ENCODE measurements at regions not wholly inside any gene's neighbourhood (a gene's known extent, or its start where the extent isn't known, plus 50 kb on each side); places are given as distances from the start of the nearest gene placed in this dataset.

DNA sequence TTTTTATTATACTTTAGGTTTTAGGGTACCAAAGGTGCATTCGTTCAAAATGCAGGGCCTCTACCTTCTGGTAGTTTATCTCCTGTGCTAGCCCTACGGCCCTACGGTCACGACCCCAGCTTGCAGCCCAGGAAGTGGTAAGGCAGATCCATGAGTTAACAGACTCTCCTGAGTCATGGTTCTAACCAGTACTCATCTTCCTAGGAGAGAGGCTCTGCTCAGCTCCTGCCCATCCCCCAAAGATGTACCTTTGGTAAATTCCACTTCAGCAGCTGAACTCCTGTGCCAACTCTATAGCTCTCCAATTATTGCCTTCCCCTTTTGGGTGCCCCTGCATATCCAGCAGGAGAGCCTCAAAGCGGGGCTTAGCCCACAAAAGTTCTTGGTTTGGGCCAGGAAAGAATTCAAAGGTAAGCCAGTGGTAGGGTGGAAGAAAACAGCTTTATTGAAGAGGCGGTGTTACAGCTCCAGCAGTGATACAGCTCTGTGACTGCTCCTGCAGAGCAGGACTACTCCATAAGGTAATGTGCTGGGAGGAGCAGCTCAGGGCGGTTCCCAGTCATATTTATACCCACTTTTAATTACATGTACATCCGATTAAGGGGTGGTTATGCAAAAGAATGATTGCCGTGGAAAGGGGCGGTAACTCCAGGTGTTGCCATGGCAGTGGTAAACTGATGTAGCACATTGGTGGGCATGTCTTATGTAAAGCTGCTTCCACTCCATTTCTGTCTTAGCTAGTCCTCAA, 241.4 kb downstream of the PMP22 start:
- no peak overlapping the region for H3K4me3 Mint-ChIP-seq
- no peaks in the 10 kb centered on the region for H3K9me3 Mint-ChIP-seq
- no peak for DNase-seq
- no peaks in the 10 kb centered on the region for H3K36me3 Mint-ChIP-seq (ENCODE audit: low read depth)
- peaks cover 1% of the 10 kb centered on the region for H3K27me3 Mint-ChIP-seq (ENCODE audit: insufficient read depth)
- H3K4me1 Mint-ChIP-seq (ENCODE audit: low read depth) = no peaks in the 10 kb centered on the region; the same call in 1 of the 2 replicates
- no peak overlapping the region for H3K27ac Mint-ChIP-seq
- TF ChIP-seq, protein P1, sequence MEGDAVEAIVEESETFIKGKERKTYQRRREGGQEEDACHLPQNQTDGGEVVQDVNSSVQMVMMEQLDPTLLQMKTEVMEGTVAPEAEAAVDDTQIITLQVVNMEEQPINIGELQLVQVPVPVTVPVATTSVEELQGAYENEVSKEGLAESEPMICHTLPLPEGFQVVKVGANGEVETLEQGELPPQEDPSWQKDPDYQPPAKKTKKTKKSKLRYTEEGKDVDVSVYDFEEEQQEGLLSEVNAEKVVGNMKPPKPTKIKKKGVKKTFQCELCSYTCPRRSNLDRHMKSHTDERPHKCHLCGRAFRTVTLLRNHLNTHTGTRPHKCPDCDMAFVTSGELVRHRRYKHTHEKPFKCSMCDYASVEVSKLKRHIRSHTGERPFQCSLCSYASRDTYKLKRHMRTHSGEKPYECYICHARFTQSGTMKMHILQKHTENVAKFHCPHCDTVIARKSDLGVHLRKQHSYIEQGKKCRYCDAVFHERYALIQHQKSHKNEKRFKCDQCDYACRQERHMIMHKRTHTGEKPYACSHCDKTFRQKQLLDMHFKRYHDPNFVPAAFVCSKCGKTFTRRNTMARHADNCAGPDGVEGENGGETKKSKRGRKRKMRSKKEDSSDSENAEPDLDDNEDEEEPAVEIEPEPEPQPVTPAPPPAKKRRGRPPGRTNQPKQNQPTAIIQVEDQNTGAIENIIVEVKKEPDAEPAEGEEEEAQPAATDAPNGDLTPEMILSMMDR (IDR thresholded peaks at IDR 0.05) = no peak

DNA sequence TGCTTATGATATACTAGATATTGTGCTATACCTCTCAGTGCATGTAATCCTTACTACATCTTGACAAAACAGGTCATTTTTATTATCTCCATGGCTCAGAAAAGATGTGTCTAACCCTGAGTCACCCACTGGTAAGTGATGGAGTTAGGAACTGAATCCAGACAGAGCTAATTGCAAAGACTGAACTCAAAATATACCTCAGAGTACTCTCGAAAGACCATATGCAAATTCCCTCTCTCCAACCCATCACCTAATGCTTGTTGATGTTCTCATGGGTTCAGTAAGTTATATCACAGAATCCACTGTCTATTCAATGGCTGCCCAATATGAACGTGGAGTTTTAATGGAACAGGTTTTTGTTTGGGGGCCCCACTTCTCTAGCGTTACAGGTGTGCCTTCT, 246.0 kb downstream of the PMP22 start:
- TF ChIP-seq, protein P1 (IDR thresholded peaks at IDR 0.05) = no peak
- Mint-ChIP-seq H3K27me3 (ENCODE audit: insufficient read depth) (peaks cover 8% of the 10 kb centered on the region), H3K4me1 (ENCODE audit: low read depth) (peaks cover 7% of the 10 kb centered on the region; the same call in 1 of the 2 replicates), H3K4me3 (no peak overlapping the region), H3K27ac (no peak overlapping the region), H3K9me3 (no peaks in the 10 kb centered on the region), H3K36me3 (ENCODE audit: low read depth) (no peaks in the 10 kb centered on the region)
- DNase-seq = no peak

GRCh38 chr17:15012351-15012980, 252.7 kb downstream of the PMP22 start:
- Mint-ChIP-seq H3K27ac (no peak overlapping the region), H3K4me1 (ENCODE audit: low read depth) (no peaks in the 10 kb centered on the region), H3K4me3 (no peak overlapping the region), H3K9me3 (peaks cover 4% of the 10 kb centered on the region; the same call in 1 of the 2 replicates), H3K36me3 (ENCODE audit: low read depth) (no peaks in the 10 kb centered on the region), H3K27me3 (ENCODE audit: insufficient read depth) (peaks cover 17% of the 10 kb centered on the region)
- no peak for DNase-seq
- TF ChIP-seq, protein P1 (IDR thresholded peaks at IDR 0.05) = no peak

GRCh38 chr17:15009087-15009486, 256.0 kb downstream of the PMP22 start:
- H3K36me3 Mint-ChIP-seq (ENCODE audit: low read depth) = no peaks in the 10 kb centered on the region
- H3K9me3 Mint-ChIP-seq = peaks cover 4% of the 10 kb centered on the region; the same call in 1 of the 2 replicates
- TF ChIP-seq, protein P1 (IDR thresholded peaks at IDR 0.05) = no peak
- DNase-seq = no peak
- H3K4me3 Mint-ChIP-seq = no peak overlapping the region
- peaks cover 20% of the 10 kb centered on the region for H3K27me3 Mint-ChIP-seq (ENCODE audit: insufficient read depth)
- no peak overlapping the region for H3K27ac Mint-ChIP-seq
- no peaks in the 10 kb centered on the region for H3K4me1 Mint-ChIP-seq (ENCODE audit: low read depth)

DNA sequence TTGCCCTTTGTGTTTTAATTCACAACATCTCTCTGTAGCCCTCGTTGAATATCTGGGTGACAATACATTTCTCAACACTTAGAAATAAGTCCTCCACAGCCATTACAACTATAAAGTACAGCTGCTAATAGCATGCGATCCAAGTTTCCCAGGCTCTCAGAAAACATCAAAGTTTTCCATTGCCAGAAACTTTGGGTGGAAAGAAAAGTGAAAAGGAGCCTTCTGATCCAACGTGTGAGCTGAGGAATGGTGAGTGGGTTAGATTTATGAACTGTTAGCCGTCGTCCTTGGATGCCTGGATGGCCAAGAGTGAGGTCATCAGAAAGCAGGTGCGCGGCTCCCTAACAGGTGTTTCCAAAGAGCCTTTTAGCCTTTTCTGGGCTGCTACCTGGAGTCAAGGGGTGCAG, 258.0 kb downstream of the PMP22 start:
- no peak overlapping the region for H3K27ac Mint-ChIP-seq
- no peak for DNase-seq
- TF ChIP-seq, protein P1 (IDR thresholded peaks at IDR 0.05) = no peak

More for the DNA sequence above, 258.0 kb downstream of the PMP22 start:
- H3K36me3 Mint-ChIP-seq (ENCODE audit: low read depth) = no peaks in the 10 kb centered on the region
- H3K9me3 Mint-ChIP-seq = peaks cover 4% of the 10 kb centered on the region; the same call in 1 of the 2 replicates
- H3K27me3 Mint-ChIP-seq (ENCODE audit: insufficient read depth) = peaks cover 13% of the 10 kb centered on the region
- no peak overlapping the region for H3K4me3 Mint-ChIP-seq
- no peaks in the 10 kb centered on the region for H3K4me1 Mint-ChIP-seq (ENCODE audit: low read depth)
